HG03442 (cell line): ENCODE measurements at regions not wholly inside any gene's neighbourhood (a gene's known extent, or its start where the extent isn't known, plus 50 kb on each side); places are given as distances from the start of the nearest gene placed in this dataset.

ENCODE experiments used
- ATAC-seq: cut with Tn5 transposase; IDR thresholded peaks from one replicate; pipeline ENCODE4 v1.9.1; 2021; ENCODE audit warnings: mild to moderate bottlenecking, moderate library complexity; ENCODE audit not compliant: unreplicated experiment

DNA sequence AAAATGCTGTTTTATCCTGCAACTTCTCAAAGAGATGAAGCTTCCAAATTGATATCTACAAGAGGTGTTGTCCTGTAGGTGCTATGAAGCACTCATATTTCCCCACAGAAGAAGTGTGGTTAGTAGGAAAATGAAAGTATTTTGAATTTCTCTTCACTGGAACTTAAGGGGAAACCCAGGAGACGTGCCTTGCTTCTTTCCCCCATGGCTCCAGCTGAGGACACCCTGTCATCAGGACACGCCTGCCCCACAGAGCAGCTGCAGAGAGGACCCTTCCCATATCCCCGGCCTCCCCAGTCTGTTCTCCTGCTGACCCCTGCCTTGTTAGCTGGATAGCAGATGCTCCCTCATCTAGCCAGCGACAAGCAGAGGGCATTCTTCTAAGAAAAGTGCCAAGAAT is 371.3 kb downstream of the COG6 start:
- ATAC-seq: peak; percentile 36

DNA sequence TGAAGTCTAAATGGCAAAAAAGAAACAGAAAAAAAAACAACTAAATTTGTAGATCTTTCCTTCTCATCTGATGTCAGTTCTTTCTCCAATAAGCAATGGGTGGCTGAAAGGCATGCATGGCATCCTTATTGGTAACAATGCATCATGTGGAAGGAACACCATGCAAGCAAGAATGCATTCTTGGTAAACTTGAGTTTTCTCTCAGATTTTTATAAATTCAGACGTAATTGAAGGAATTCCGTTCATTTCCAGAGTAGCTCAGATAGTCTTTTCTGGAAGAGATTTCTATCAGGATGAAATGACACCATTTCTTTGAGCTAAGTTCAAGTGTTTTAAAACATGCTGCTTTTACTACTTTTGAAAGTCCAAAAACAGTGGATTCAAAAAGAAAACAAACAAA is 373.0 kb downstream of the COG6 start:
- no peak for ATAC-seq

- ATAC-seq: no peak
Measured at GRCh38 chr13:40031031-40031430, 375.6 kb downstream of the COG6 start.

- ATAC-seq: no peak
Measured at GRCh38 chr13:40039061-40039460, 383.6 kb downstream of the COG6 start.

DNA sequence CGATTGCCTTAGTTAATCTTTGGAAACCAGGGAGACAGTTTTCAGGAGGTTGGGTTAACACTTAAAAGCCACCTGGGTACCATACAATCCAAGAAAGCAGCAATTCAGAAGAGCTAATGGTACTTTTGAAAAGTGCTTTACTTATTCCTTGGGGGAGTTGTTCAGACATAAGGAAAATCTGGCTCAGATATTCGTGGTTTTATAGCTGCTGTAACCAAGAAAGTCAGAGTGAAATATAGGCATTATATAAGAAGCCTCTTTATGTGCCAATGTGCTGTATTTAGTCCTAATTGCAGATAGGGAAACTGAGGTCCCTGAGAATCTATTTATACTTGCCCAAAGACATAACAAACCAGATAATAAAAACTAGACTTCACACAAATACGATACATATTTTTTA is 387.5 kb downstream of the COG6 start:
- ATAC-seq: no peak

DNA sequence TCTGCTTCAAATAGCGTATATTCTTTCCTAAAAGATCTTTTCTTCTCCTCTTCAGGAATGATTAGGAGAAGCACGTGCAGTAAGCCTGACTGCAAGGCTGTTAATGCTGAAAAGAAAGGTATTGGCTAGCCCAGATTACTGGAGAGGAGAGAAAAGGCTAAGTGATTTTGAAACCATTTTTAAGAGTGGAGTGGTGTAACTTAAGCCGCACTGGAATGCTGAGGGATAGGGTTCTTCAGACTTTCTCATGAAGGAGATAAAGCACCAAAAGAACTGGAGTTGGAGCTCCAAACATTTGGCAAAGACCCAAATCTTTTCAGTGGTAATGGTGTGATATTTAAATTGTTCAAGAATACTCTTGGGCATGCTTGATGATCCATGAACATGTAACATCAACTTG is 388.3 kb downstream of the COG6 start:
- ATAC-seq: no peak

- peak; percentile 91 for ATAC-seq
Measured at GRCh38 chr13:40047322-40047771, 391.9 kb downstream of the COG6 start.

GRCh38 chr13:40048551-40048950 is 393.1 kb downstream of the COG6 start:
- no peak for ATAC-seq

GRCh38 chr13:40052954-40053353 is 397.5 kb downstream of the COG6 start:
- no peak for ATAC-seq

DNA sequence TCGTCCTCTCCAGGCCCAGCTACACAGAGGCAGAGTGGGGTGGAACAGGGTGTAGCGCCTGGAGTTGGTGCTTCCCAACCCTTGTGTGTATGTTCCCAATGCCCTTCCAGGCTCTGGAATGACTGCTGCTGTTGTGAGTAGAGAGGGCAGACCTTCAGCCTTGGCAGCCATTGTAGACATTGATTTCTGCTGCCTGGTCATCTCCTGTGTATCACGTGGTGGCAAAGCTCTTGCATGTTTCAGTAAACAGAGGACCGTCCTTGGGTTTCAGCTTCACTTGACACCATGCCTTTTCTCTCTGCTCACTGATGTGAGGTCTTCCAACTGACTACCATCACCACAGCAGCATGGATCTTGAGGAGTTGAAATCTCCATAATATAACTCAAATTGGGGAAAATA is 397.9 kb downstream of the COG6 start:
- ATAC-seq: no peak

DNA sequence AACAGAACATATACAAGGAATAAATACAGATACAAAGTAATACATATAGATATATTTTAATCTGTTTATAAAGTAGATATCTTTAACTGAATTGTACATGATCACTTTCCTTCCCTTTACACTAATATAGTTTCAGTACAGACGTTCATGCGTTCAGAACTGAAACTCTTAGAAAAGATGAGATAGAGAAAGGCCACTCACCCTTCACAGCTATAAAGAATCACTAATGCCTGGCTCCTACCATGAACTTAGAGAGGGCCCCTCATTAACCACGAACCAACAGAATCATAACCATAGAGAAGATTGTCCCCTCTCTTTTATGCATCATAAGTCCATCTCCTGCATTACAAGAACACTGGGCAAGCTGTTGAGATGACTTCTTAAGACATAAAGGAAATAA is 399.0 kb downstream of the COG6 start:
- peak; percentile 37 for ATAC-seq

- ATAC-seq: no peak
Measured at GRCh38 chr13:40056898-40057619, 401.6 kb downstream of the COG6 start.

DNA sequence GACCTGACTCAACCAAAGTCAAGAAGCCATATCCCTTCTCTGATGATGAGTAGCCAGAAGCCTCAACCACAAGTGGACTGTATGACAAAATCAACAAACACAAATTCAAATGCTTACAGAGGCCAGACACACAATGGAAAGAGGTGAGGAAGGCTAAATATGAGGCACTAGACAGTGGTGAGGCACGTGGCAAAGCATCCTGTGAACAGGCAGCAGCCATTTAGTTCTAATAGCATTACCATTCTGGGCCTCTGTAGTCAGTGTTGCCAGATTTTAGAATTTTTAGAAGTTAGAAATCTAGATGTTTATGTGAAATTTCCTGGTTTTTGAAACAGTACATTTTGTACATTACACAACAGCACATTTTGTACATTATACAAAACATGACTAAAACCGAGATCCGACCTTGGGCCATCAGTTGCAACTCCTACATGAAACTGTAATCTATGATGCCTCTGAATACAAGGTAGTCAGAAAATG is 403.3 kb downstream of the COG6 start:
- peak; percentile 39 for ATAC-seq

DNA sequence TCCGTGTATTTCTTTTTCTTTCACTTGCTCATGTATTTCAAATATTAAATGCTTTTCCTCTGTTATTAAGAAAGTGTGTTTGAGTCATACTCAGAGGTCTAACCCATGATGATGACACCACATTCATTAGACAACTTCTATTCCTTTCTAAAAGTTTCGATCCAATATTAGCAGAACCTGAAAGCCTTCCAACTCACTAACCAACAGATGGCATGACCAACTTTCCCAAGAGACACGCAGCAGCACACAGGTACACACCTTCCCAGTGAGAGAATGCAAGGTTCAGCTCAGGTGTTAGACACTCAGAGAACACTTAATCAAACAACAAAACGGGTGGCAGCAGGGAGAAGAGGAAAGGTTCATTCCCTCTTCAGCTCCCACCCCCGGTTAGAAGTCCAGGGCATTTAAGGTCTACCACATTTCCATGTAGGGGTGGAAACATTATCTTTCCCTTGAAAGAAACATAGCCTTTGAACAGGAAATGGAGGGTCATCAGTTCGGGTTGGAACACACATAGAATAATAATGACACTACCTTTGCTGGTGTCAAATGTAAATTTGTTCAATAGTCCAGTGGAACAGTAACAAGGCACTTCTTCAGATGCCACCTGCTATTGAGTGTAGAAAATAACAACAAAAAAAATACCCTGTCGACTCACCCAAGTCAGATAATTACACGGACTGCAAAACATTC is 404.2 kb downstream of the COG6 start:
- ATAC-seq: peak; percentile 41

DNA sequence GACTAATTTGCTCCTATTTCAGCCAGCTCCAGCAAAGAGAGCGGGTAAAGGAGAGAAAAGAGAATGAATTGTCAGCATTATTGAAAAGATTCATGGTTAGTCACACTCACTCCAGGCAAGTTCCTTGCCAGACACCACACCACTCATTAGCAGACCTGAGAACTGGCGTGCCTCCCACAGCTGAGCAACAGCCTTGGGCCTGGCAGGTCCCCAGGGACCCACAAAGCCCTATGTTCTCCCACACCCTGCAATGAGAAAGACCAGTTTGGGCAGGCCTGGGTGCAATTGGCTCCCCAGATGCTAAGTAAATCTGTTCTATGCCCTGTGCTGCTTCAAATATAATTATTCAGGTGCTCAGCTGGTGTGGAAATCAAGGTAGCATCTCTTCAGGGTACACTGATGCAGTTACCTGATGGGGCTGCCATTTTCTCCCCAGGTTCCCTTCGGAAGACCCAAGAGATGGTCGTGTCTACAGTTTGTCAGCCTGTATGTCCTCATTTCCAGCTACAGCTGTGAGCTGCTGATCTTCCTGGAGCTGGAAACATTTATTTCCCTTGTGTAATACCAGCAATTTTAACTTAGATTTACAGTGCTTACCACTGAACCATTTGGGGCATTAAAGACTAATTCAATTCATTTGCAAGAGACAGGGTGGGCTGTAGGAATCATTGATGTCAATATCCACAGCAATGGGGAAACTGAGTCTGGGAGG is 405.0 kb downstream of the COG6 start:
- peak; percentile 67 for ATAC-seq

GRCh38 chr13:40061466-40062450 is 406.3 kb downstream of the COG6 start:
- ATAC-seq: no peak

DNA sequence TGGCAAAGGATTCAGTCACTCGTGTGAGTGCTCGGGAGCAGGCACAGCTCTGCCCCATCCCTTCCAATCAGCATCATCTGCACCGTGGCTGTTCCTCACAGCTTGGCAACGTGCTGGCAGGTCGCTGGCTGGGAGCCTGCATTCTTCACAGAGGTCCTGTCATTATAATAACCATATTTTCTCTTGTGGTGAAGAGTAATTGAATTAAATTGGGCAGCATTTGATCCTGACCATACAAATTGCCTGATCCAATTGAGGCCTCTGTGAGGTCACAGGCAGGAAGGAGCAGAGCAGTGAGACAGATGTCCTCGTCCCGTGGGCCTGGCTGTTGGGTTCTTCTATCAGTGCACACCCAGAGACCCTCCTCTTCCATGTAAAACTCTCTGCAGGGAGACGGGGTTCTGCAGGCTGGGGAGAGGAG is 407.8 kb downstream of the COG6 start:
- ATAC-seq: no peak

- no peak for ATAC-seq
Measured at GRCh38 chr13:40063703-40064102, 408.2 kb downstream of the COG6 start.

GRCh38 chr13:40064154-40065097 is 409.0 kb downstream of the COG6 start:
- ATAC-seq: no peak
